ENCODE measurements at regions not wholly inside any gene's neighbourhood (a gene's known extent, or its start where the extent isn't known, plus 50 kb on each side); places are given as distances from the start of the nearest gene placed in this dataset.

- Histone ChIP-seq H3K4me1 (ENCODE audit: insufficient read depth, low read length) (no peaks in the 10 kb centered on the region), H3K27ac (ENCODE audit: low read length) (no peak overlapping the region), H4K20me1 (ENCODE audit: insufficient read depth, low read length) (no peaks in the 10 kb centered on the region), H3K4me3 (ENCODE audit: low read depth in 1 of 2, low read length in 2 of 2) (no peak overlapping the region), H2AFZ (ENCODE audit: low read depth, low read length) (no peak overlapping the region), H3K4me2 (ENCODE audit: insufficient read depth, low read length) (no peak overlapping the region), H3K9ac (ENCODE audit: low read depth, low read length) (no peak overlapping the region), H3K79me2 (ENCODE audit: insufficient read depth, low read length) (no peaks in the 10 kb centered on the region), H3K36me3 (ENCODE audit: insufficient read depth, low read length) (no peaks in the 10 kb centered on the region), H3K9me3 (ENCODE audit: insufficient read depth, low read length, severe bottlenecking) (no peaks in the 10 kb centered on the region), H3K27me3 (ENCODE audit: insufficient read depth, low read length, poor library complexity) (no peaks in the 10 kb centered on the region)
- TF ChIP-seq EZH2 (IDR thresholded peaks at IDR 0.05; ENCODE audit: borderline replicate concordance, low read depth, low read length, severe bottlenecking) (no peak), CTCF (IDR thresholded peaks at IDR 0.05; ENCODE audit: borderline replicate concordance, extremely low read depth, low read length, poor library complexity, severe bottlenecking) (no peak)
- ATAC-seq (ENCODE audit: insufficient read depth, low read depth), result no peak
- no peak for DNase-seq
Observed at GRCh38 chrY:7464742-7465141, 553.2 kb upstream of the AMELY start.

- DNase-seq (no peak), ATAC-seq (ENCODE audit: insufficient read depth, low read depth) (no peak)
- Histone ChIP-seq H3K36me3 (ENCODE audit: insufficient read depth, low read length) (no peaks in the 10 kb centered on the region), H3K27me3 (ENCODE audit: insufficient read depth, low read length, poor library complexity) (no peaks in the 10 kb centered on the region), H3K9me3 (ENCODE audit: insufficient read depth, low read length, severe bottlenecking) (no peaks in the 10 kb centered on the region), H3K4me3 (ENCODE audit: low read depth in 1 of 2, low read length in 2 of 2) (no peak overlapping the region), H2AFZ (ENCODE audit: low read depth, low read length) (no peak overlapping the region), H3K27ac (ENCODE audit: low read length) (no peak overlapping the region), H3K4me1 (ENCODE audit: insufficient read depth, low read length) (peaks cover 2% of the 10 kb centered on the region), H3K4me2 (ENCODE audit: insufficient read depth, low read length) (no peak overlapping the region), H4K20me1 (ENCODE audit: insufficient read depth, low read length) (no peaks in the 10 kb centered on the region), H3K9ac (ENCODE audit: low read depth, low read length) (no peak overlapping the region), H3K79me2 (ENCODE audit: insufficient read depth, low read length) (no peaks in the 10 kb centered on the region)
- TF ChIP-seq CTCF (IDR thresholded peaks at IDR 0.05; ENCODE audit: borderline replicate concordance, extremely low read depth, low read length, poor library complexity, severe bottlenecking), result no peak
- TF ChIP-seq EZH2 (IDR thresholded peaks at IDR 0.05; ENCODE audit: borderline replicate concordance, low read depth, low read length, severe bottlenecking), result no peak
Observed at GRCh38 chrY:7463711-7464110, 552.2 kb upstream of the AMELY start.

GRCh38 chrY:7463196-7463595 lies 551.6 kb upstream of the AMELY start:
- Histone ChIP-seq H3K27me3 (ENCODE audit: insufficient read depth, low read length, poor library complexity) (no peaks in the 10 kb centered on the region), H4K20me1 (ENCODE audit: insufficient read depth, low read length) (no peaks in the 10 kb centered on the region), H3K36me3 (ENCODE audit: insufficient read depth, low read length) (no peaks in the 10 kb centered on the region), H3K9me3 (ENCODE audit: insufficient read depth, low read length, severe bottlenecking) (no peaks in the 10 kb centered on the region), H3K4me3 (ENCODE audit: low read depth in 1 of 2, low read length in 2 of 2) (no peak overlapping the region), H3K4me1 (ENCODE audit: insufficient read depth, low read length) (peaks cover 7% of the 10 kb centered on the region), H3K27ac (ENCODE audit: low read length) (no peak overlapping the region), H2AFZ (ENCODE audit: low read depth, low read length) (no peak overlapping the region), H3K4me2 (ENCODE audit: insufficient read depth, low read length) (no peak overlapping the region), H3K79me2 (ENCODE audit: insufficient read depth, low read length) (no peaks in the 10 kb centered on the region), H3K9ac (ENCODE audit: low read depth, low read length) (no peak overlapping the region)
- no peak for TF ChIP-seq EZH2 (IDR thresholded peaks at IDR 0.05; ENCODE audit: borderline replicate concordance, low read depth, low read length, severe bottlenecking)
- no peak for TF ChIP-seq CTCF (IDR thresholded peaks at IDR 0.05; ENCODE audit: borderline replicate concordance, extremely low read depth, low read length, poor library complexity, severe bottlenecking)
- DNase-seq (no peak), ATAC-seq (ENCODE audit: insufficient read depth, low read depth) (no peak)

- no peak overlapping the region for H2AFZ ChIP-seq (ENCODE audit: low read depth, low read length)
- H3K9me3 ChIP-seq (ENCODE audit: insufficient read depth, low read length, severe bottlenecking), result no peaks in the 10 kb centered on the region
- TF ChIP-seq EZH2 (IDR thresholded peaks at IDR 0.05; ENCODE audit: borderline replicate concordance, low read depth, low read length, severe bottlenecking) (no peak), CTCF (IDR thresholded peaks at IDR 0.05; ENCODE audit: borderline replicate concordance, extremely low read depth, low read length, poor library complexity, severe bottlenecking) (no peak)
- DNase-seq (no peak), ATAC-seq (ENCODE audit: insufficient read depth, low read depth) (no peak)
- H4K20me1 ChIP-seq (ENCODE audit: insufficient read depth, low read length), result no peaks in the 10 kb centered on the region
- H3K4me1 ChIP-seq (ENCODE audit: insufficient read depth, low read length), result peaks cover 9% of the 10 kb centered on the region
- no peak overlapping the region for H3K27ac ChIP-seq (ENCODE audit: low read length)
- H3K27me3 ChIP-seq (ENCODE audit: insufficient read depth, low read length, poor library complexity), result no peaks in the 10 kb centered on the region
- no peaks in the 10 kb centered on the region for H3K79me2 ChIP-seq (ENCODE audit: insufficient read depth, low read length)
- H3K36me3 ChIP-seq (ENCODE audit: insufficient read depth, low read length), result no peaks in the 10 kb centered on the region
- H3K9ac ChIP-seq (ENCODE audit: low read depth, low read length), result no peak overlapping the region
- H3K4me3 ChIP-seq (ENCODE audit: low read depth in 1 of 2, low read length in 2 of 2), result no peak overlapping the region
- no peak overlapping the region for H3K4me2 ChIP-seq (ENCODE audit: insufficient read depth, low read length)
Observed at GRCh38 chrY:7462657-7463056, 551.1 kb upstream of the AMELY start.
